ENCODE measurements at regions not wholly inside any gene's neighbourhood (a gene's known extent, or its start where the extent isn't known, plus 50 kb on each side); places are given as distances from the start of the nearest gene placed in this dataset.

GRCh38 chr18:57951999-57952774 is 91.8 kb upstream of the NEDD4L start:
- no peak for TF ChIP-seq CTCF (IDR thresholded peaks at IDR 0.05; ENCODE audit: insufficient read depth, low read length, poor library complexity, severe bottlenecking)
- TF ChIP-seq EZH2phosphoT487 (conservative IDR thresholded peaks at IDR 0.05; ENCODE audit: low read length), result no peak
